Stimulated activated CD4-positive, alpha-beta T cell treated with anti-CD3 and anti-CD28 coated beads, Interleukin-15, amount 100 ng/mL, for 1 hour (primary cell): ENCODE measurements at regions not wholly inside any gene's neighbourhood (a gene's known extent, or its start where the extent isn't known, plus 50 kb on each side); places are given as distances from the start of the nearest gene placed in this dataset.
"Not testable (repeated sequence)": the region's sequence is repeated elsewhere in the genome, so short reads cannot be mapped to it uniquely, and the experiment has no call there.

Experiments used
- DNase-seq, 2 donors: peaks; one replicate each; pipeline ENCODE4 v3.0.0-alpha.2; 2020; ENCODE audit warnings: low read depth in 1 of 2, low spot score in 1 of 2

GRCh38 chr4:143819029-143819428 is 86.3 kb downstream of the GYPE start:
- DNase-seq = no peak

GRCh38 chr4:143817866-143818265 is 87.5 kb downstream of the GYPE start:
- not testable (repeated sequence) for DNase-seq

GRCh38 chr4:143815375-143815774 is 90.0 kb downstream of the GYPE start:
- DNase-seq = not testable (repeated sequence)

- DNase-seq = not testable (repeated sequence)
These were observed 91.8 kb downstream of the GYPE start for GRCh38 chr4:143813431-143814154.

GRCh38 chr4:143791693-143792092 is 91.2 kb upstream of the FREM3 start:
- DNase-seq = not testable (repeated sequence)

- DNase-seq = not testable (repeated sequence)
These were observed 90.0 kb upstream of the FREM3 start for GRCh38 chr4:143790425-143790824.

- not testable (repeated sequence) for DNase-seq
These were observed 89.1 kb upstream of the FREM3 start for GRCh38 chr4:143789618-143790017.

GRCh38 chr4:143784567-143784966 is 84.1 kb upstream of the FREM3 start:
- DNase-seq = no peak

GRCh38 chr4:143782521-143782920 is 82.0 kb upstream of the FREM3 start:
- DNase-seq = no peak

GRCh38 chr4:143773998-143774895 is 73.8 kb upstream of the FREM3 start:
- DNase-seq = peak in 1 of 2 donors; percentile 2

GRCh38 chr4:143771269-143771668 is 70.8 kb upstream of the FREM3 start:
- DNase-seq = no peak

GRCh38 chr4:143768007-143768591 is 67.6 kb upstream of the FREM3 start:
- DNase-seq = no peak

- DNase-seq = no peak
These were observed 63.1 kb upstream of the FREM3 start for GRCh38 chr4:143763587-143763986.

- DNase-seq = no peak
These were observed 62.0 kb upstream of the FREM3 start for GRCh38 chr4:143762511-143762910.
